Endothelial cell of umbilical vein (primary cell): ENCODE measurements at regions not wholly inside any gene's neighbourhood (a gene's known extent, or its start where the extent isn't known, plus 50 kb on each side); places are given as distances from the start of the nearest gene placed in this dataset.

Experiments used
- CTCF ChIP-seq, 2 donors: IDR thresholded peaks; 1 replicate in 1 of 2; 2 replicates in 1 of 2; pipeline ENCODE4 v1.5.1; 2011; ENCODE audit warnings: low read length in 2 of 2, mild to moderate bottlenecking in 2 of 2, moderate library complexity in 2 of 2, control low read depth in 1 of 2, inconsistent platforms in 1 of 2, low read depth in 1 of 2; ENCODE audit not compliant: insufficient read depth in 1 of 2; ENCODE audit errors: extremely low read depth in 1 of 2
- POLR2A ChIP-seq: IDR thresholded peaks from 2 replicates; pipeline ENCODE4 v1.6.1; 2012; ENCODE audit warnings: low read depth, mild to moderate bottlenecking, control low read depth, low read length

GRCh38 chr2:6512589-6512988 is 353.1 kb downstream of the CMPK2 start:
- TF ChIP-seq CTCF (IDR thresholded peaks at IDR 0.05; ENCODE audit: extremely low read depth in 1 of 2, insufficient read depth in 1 of 2, low read depth in 1 of 2, low read length in 2 of 2) (no peak), POLR2A (no peak)
